ENCODE measurements at regions not wholly inside any gene's neighbourhood (a gene's known extent, or its start where the extent isn't known, plus 50 kb on each side); places are given as distances from the start of the nearest gene placed in this dataset.
A peak's percentile ranks its signal among the peaks of the same experiment; 100 is the strongest.
"Not testable (repeated sequence)": the region's sequence is repeated elsewhere in the genome, so short reads cannot be mapped to it uniquely, and the experiment has no call there.

DNA sequence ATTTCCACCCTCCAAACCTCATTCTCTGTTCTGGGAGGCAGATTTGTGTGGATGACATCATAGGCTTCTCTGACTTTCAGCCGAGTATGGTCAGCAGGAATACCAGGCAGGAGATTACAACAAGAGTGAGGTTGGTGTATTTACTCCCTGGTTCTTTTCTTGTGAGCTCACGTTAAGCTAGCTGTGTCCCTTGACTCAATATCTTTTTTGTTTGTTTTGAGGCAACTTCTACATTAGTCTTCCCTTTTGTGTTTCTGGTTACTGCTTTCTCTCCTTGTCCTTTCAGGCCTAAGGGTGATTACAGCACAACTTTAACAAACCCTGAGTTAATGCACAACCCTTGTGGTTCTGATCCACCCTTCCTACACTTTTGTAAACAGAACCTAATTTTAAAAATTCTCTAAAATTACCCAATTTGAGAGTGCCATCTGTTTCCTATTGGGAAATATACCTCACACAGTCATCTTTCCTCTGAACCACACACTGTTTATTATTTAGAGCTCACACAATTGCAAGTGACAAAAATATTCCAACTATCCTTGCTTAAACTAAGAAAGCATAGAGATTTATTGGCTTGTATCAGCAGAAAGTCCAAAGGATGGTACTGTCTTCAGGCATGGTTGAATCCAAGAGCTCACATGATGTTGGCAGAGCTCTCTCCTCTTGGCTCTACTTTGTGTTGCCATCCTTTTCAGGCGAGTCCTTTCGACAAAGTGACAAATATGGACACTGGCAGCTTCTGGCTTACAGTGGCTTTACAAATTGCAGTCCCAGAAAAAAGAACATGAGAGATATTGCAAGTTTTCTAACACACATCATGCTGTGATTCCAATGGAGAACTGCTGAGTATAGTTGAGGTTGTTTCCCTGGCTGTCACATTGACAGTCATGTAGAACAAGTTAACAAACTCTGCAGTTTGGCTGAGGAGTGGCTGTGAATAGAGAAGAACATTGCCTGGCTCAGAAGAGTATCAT, 150.5 kb upstream of the DDIT4L start:
- in situ Hi-C loops (cut with MboI; ENCODE audit: low pct_unique_long_range_greater_than_20kb, low sequenced_read_pairs), result no loop called here
- DNase-seq, result no peak

DNA sequence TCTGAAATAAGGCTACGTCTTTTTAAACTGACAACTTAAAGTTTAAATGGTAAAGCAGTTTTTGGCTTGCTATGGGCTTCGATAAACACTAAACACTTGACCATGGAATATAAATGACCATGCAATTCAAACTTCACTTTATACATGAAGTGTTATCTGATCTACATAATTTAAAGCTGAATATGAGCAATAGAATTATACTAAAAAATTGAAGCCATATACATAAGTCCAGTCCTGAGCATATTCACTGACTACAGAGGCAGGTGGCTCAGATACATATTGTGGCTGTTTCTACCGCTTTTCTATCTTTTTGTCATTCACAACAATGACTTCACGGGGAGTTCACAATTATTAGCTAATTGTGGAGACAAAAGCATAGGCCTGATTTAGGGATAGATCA, 149.6 kb upstream of the DDIT4L start:
- no peak for DNase-seq
- in situ Hi-C loops (cut with MboI; ENCODE audit: low pct_unique_long_range_greater_than_20kb, low sequenced_read_pairs), result no loop called here

DNA sequence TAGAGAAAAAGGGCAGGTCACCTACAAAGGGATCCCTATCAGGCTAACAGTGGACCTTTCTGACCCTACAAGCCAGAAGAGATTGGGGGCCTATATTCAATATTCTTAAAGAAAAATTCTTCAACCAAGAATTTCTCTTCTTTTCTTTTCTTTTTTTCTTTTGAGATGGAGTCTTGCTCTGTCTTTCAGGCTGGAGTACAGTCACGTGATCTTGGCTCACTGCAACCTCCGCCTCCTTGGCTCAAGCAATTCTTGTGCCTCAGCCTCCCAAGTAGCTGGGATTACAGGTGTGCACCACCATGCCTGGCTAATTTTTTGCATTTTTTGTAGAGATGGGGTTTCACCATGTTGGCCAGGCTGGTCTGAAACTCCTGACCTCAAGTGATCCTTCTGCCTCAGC, 143.2 kb upstream of the DDIT4L start:
- DNase-seq; in situ Hi-C loops (cut with MboI; ENCODE audit: low pct_unique_long_range_greater_than_20kb, low sequenced_read_pairs): not testable (repeated sequence)

DNA sequence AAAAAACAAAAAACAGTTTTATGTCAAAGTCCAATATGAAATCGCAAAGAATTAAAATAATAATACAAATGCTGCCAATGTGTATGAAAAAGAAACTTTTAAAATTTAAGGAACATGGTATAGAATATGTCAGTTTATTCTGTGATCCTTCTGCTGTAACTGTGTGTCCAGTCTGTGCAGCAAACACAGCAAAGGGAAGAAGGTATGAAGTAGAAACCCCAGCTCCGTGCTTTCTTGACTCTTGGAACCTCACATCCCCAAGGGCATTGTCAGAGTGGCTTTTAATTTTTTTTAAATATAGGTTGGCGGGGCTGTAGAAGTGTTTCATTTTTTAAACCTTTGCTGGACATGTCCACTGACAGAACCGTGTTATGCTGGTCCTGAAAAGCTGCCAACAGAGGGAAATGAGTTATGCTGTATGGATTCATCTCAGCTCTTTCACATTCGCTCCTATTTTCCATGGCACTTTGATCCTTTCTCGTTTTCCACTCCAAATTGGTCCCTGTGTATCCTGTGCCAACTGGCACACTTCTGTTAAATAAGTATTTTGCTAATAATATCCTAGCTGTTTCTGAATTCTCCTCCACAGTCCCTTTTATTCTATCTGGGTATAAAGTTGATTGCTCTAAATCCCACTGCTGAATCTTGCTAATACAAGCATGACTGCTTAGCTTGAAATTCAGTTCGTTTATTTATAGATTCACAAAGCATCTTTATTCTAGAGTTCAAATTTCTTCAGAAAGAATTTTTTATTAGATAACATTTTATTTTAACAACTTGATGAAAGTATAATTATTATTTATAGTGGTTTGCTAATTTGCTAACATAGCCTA, 127.0 kb upstream of the DDIT4L start:
- in situ Hi-C loops (cut with MboI; ENCODE audit: low pct_unique_long_range_greater_than_20kb, low sequenced_read_pairs), result no loop called here

DNA sequence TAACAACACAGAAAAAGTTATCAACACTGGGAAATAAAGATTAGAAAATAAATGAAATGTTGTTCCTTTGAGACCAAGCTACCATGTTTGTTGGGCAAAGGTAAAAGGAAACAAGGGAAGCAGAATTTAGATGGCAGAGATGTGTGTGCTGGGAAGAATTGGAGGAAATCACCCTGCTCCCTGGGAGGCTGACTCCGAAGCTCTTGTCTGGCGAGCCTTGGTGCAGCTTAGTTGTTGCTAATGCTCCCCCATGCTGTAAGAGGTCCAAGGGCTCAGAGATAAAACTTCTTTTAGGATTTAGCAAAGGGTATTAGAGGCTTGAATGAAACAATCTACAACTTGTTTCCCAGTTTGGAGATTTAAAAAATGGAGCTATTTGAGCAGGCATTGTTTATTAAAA, 123.8 kb upstream of the DDIT4L start:
- in situ Hi-C loops (cut with MboI; ENCODE audit: low pct_unique_long_range_greater_than_20kb, low sequenced_read_pairs), result no loop called here
- no peak for DNase-seq

More for the DNA sequence above, 127.0 kb upstream of the DDIT4L start:
- no peak for DNase-seq

DNA sequence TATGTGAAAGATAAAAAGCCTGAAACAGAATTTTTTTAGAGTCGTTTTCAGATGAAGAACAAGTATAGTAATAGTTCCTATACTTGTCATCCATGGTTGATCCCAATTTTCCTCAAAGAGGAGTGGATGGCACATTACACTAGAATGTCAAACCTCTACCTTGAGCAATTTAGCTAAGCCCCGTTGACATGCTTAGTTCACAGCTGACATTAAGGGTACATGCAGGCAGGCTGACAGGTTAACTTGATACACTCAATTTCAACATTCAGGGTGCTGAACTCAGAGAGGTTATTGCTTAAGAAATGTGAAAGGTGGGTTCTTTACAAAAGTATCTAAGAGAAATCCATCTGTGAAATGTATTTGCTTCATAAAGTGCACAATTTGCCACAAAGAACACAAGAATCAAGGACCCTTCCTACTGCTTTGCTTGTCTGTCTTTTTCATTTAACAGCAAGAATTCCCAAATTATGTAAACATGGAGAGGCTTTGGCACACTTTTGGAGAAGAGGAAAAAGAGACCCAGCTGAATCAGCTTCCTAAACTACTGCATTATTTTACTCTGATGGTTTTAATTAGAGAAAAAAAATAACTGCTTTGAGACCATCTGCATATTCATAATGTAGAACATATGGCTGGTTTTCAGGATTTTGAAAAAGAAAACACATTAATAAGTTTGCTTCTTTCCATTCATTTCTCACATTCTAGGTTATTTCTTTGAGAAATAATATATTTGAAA, 122.5 kb upstream of the DDIT4L start:
- no peak for DNase-seq
- in situ Hi-C loops (cut with MboI; ENCODE audit: low pct_unique_long_range_greater_than_20kb, low sequenced_read_pairs), result no loop called here

DNA sequence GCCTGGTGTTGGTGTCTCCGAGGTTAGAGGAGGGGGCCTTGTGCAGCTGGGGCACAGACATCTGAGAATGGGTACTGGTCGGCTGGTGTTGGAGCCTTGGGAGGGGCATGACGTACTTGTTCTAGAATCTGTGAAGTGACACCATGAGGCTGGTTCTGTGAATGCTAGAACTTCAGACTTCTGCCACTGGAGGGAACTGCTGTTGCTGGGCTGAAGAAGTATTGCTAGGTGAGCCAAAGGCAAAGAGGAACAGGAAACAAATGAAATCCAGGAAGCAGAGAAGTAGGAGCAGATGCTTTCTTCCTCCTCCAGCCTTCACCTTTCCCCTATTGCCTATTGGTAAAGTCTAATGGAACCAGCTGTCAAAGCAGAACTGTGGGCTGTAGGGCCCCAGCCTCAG, 120.9 kb upstream of the DDIT4L start:
- DNase-seq, result peak; percentile 11
- in situ Hi-C loops (cut with MboI; ENCODE audit: low pct_unique_long_range_greater_than_20kb, low sequenced_read_pairs), result no loop called here

DNA sequence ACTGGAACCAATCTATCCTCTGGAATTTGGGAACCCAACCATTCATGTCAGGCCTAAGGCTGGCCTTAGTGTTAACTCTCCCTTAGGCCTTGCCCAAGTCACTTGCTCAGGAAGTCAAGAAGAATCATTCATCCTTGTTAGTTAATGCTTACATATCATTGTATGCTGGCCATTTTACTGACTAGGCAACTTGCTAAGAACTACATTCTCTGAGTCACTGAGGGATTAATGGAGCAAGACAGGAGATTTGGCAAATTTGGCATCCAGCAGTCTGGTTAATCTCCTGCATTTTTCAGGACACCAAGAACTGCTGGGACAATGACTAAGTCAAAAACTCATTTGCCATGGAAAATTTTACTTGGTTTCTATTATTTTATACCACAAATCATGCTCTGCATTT, 115.8 kb upstream of the DDIT4L start:
- in situ Hi-C loops (cut with MboI; ENCODE audit: low pct_unique_long_range_greater_than_20kb, low sequenced_read_pairs), result no loop called here
- DNase-seq, result no peak

DNA sequence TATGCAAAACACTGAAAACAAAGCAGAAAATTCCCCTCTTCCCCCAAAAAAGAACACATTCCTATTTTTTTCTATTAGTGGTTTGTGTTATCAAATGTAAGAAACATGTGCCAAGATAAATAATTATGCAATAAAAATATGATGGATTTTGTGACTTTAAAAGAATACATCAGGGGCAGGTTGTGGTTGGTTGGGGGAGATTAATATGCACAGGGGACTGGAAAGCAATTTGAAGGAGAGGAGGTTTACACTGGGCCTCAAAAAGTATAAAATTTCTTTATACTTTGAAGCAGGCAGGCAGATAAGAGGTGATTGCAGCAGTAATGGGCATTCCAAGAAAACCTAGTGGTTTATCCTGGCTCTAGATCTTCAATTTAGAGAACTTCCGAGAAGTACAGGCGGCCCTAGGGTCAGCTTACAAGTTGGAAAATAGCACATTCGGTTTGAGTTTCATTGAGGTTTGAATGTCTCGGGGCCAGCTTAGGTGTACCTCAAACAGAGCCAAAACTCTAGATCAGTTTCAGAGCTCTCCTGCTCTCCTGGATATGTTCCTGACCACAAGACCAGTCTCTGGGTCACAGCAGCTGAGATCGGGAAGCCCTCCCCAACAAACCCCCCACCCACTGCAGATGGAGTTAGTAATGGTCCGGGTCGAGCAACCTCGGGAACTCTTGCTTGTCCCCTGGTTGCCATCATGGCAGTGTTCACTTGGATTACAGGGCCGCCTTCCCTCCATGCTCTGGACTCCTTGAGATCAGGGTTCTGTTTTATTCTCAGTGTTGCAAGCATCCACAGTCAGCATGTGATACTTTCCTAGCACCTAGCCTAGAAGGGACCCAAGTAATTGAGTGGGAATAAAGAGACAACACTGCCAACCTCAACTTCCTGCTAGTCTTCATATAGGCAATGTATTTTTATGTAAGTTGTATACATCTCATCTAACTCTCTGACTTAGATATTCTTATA, 112.1 kb upstream of the DDIT4L start:
- DNase-seq, result no peak
- in situ Hi-C loops (cut with MboI; ENCODE audit: low pct_unique_long_range_greater_than_20kb, low sequenced_read_pairs), result no loop called here

DNA sequence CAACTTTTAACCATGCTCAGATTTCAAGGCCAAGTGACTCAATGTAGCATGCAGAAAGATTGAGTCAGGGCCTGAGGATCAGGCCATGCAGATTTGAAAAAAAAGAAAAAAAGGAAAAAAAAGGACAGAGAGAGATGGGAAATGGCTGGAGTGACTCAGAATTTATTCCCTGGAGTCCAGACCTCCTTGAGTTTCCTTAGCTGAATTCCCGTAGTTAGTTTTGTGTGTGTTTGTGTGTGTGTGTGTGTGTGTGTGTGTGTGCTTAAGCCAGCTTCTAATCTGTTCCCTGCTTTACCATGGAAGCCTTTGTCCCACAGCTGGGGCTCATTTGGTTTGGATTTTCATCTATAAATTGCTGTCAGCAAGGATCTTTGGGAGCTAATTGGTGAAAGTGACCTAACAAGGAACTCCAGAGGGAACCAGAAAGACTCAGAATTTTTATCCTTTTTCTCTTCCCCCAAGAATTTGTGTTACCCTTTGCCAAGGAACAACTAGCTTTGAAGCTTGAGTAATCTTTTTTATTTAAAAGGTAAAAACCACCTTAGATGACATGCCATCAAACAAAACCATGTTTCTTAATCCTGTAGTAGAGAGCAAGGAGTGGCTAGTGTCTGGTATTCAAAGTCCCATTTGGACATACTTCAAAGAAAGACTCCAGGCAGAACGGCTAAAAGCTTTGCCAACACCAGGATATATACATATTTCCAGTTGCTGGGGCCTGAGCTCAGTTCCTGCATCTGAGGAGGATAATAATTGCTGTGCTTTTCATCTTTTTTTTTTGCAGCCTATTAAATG, 109.0 kb upstream of the DDIT4L start:
- DNase-seq, result no peak
- in situ Hi-C loops (cut with MboI; ENCODE audit: low pct_unique_long_range_greater_than_20kb, low sequenced_read_pairs), result no loop called here

DNA sequence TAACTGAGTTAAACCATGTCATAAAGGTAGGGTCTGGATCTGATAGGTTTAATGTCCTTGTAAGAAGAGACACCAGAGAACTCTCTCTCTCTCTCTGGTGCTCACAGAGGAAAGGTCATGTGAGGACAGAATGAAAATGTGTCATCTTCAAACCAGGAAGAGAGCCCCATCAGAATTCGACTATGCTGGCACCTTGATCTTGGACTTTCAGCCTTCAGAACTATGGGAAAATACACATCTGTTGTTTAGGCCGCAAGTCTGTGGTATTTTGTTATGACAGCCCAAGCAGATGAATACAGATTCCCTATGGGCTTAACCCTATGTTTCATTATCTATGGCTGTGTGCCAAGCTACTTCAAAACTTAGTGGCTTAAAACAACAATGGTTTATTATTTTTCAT, 105.5 kb upstream of the DDIT4L start:
- no peak for DNase-seq
- in situ Hi-C loops (cut with MboI; ENCODE audit: low pct_unique_long_range_greater_than_20kb, low sequenced_read_pairs), result no loop called here

DNA sequence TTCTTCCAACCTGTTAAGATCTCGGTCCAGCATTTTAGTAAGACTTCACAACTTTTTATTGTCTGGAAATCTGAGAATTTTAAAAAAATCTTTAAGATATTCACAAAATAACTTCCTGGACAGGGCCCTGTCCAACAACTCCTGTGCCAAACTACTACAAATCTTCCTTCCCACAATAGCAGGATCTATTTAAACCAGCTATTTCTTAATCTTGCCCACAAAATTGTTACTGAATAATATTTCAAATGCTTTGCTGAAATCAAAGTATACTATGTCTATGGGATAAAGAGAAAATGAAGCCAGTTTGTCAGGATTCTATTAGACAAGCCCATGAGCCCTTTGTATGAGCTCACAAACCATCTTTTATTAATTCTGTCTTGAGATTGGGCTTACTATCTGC, 104.1 kb upstream of the DDIT4L start:
- in situ Hi-C loops (cut with MboI; ENCODE audit: low pct_unique_long_range_greater_than_20kb, low sequenced_read_pairs), result no loop called here
- DNase-seq, result no peak

DNA sequence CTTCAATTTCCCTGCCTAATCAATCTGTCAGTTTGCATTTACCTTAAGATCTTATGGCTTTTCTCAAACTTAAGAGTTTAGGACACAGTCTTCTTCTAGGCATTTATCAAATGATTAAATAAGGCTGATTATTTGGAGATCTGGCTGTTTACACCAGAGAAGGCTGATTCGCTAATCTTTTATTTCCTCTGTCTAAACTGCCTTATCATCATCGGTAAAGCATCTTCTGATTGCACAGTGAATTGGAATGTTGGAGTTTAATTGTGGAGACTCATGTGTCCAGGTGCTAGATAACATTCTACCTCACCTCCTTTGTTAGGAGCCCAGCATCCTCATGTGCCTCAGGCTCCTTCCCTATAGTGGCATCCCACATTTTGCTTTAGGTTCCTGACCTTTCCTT, 100.3 kb upstream of the DDIT4L start:
- in situ Hi-C loops (cut with MboI; ENCODE audit: low pct_unique_long_range_greater_than_20kb, low sequenced_read_pairs), result no loop called here
- no peak for DNase-seq

DNA sequence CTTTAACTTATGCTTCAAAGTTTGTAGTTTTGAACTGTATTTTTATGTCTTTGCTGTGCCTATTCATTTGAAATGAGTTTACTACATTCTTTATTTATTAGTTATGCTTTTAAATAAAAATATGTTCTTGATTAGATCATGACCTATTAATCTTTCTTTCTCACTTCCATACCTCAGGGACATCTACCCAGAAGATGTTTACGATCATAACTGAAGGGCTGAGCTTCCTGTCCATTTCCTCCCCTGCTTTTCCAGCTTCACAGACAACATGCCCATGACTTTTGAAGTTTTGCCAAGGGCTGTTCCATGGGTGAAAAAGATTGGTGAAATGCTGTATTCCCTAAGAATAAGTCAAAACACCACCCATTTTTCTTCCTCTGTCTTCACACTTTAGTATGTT, 99.7 kb upstream of the DDIT4L start:
- in situ Hi-C loops (cut with MboI; ENCODE audit: low pct_unique_long_range_greater_than_20kb, low sequenced_read_pairs), result no loop called here
- no peak for DNase-seq

DNA sequence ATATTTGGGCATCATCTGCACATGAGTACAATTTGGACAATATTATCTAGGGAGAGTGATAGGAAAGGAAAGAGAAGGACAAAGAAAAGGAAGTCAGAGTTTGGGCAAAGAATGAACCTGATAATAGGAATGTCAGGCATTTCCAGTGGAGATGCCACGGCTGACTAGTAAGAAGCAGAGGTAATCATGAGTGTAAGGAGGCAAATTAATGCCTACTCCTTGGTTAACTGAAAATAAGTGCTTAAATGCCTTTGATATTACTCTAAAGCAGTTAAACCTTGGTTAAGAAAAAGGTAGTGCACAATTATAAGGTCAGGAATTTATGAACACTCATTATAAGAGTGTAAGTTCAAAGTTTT, 99.2 kb upstream of the DDIT4L start:
- DNase-seq, result no peak
- in situ Hi-C loops (cut with MboI; ENCODE audit: low pct_unique_long_range_greater_than_20kb, low sequenced_read_pairs), result no loop called here

DNA sequence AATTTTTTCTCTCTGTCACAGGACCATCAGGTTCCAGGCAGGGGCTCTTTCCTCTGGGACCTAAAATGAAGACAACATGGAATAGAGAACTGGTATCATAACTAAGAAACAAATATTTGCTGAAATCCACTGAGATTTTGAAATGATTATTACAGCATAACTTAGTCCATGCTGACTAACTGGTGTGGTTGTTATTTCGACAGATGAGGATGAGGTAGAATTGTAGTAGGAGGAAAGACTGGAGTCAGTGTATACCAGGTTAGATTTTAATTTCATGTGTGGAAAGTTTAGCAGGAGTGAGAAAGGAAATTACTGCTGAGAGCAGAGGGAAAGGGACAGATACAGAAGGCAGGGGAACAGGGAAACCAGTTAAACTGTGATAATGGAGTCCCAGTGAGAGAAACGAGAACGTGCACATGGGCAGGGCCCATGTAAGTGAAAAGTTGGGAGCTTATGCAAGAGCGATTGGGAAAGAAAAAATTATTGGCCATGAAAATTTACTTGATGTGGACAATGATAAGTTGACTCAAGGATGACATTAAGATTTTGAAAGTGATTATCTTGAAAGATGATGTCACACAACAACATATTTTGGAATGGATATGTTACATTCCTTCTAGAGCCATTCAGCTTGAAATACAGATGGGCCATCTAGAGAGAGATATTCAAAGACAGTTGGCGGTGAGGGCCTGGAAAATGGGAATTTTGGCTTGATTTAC, 98.7 kb upstream of the DDIT4L start:
- in situ Hi-C loops (cut with MboI; ENCODE audit: low pct_unique_long_range_greater_than_20kb, low sequenced_read_pairs), result no loop called here
- DNase-seq, result no peak

DNA sequence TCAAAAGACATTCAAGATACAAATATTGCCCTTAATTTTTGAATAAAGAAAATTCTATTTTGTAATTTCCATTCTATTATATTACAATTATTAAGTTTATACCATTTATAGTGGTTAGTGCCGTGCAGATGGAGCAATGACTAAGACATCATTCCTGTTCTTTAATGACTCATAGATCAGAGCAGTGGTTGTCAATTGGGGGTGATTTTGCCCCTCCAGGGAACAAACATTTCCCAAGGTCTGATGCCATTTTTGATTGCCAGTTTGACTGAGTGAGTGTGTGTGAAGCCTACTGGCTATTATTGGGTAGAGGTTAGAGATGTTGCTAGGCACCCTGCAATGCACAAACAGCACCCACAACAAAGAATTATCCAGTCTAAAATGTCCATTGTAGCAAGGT, 97.9 kb upstream of the DDIT4L start:
- no peak for DNase-seq
- in situ Hi-C loops (cut with MboI; ENCODE audit: low pct_unique_long_range_greater_than_20kb, low sequenced_read_pairs), result no loop called here
